Transverse colon (tissue), 4 donors: ENCODE measurements at regions not wholly inside any gene's neighbourhood (a gene's known extent, or its start where the extent isn't known, plus 50 kb on each side); places are given as distances from the start of the nearest gene placed in this dataset.
"Not testable (repeated sequence)": the region's sequence is repeated elsewhere in the genome, so short reads cannot be mapped to it uniquely, and the experiment has no call there.

Experiments
- DNase-seq: peaks from one replicate; pipeline ENCODE4 v3.0.0-alpha.2; 2019
- H3K27ac ChIP-seq, 4 donors: fragments of 200-600 bp; sonication (generic); 2 replicates each; pipeline ENCODE4 v1.5.1; 2016 to 2018; ENCODE audit warnings: inconsistent platforms in 4 of 4
- H3K27me3 ChIP-seq: fragments of 200-600 bp; sonication (generic); 2 replicates; pipeline ENCODE4 v1.5.1; 2017; ENCODE audit warnings: inconsistent platforms
- H3K36me3 ChIP-seq, 4 donors: fragments of 200-600 bp; sonication (generic); 2 replicates each; pipeline ENCODE4 v1.5.1; 2017 to 2019; ENCODE audit warnings: inconsistent platforms in 4 of 4
- H3K4me1 ChIP-seq, 4 donors: fragments of 200-600 bp; sonication (generic); 2 replicates each; pipeline ENCODE4 v1.5.1; 2017 to 2020; ENCODE audit warnings: inconsistent platforms in 4 of 4
- H3K4me3 ChIP-seq, 4 donors: fragments of 200-600 bp; sonication (generic); 1 replicate in 1 of 4; 2 replicates in 3 of 4; pipeline versions ENCODE4 v1.5.1 to v1.6.1; 2017 to 2019; ENCODE audit warnings: inconsistent platforms in 4 of 4
- H3K9me3 ChIP-seq, 2 donors: fragments of 200-600 bp; sonication (generic); 2 replicates each; pipeline ENCODE4 v1.5.1; 2017 to 2019; ENCODE audit warnings: inconsistent platforms in 2 of 2
- CTCF ChIP-seq, 5 experiments: fragments of 200-600 bp in 3 of 5; fragments of 450-650 bp in 2 of 5; sonication (generic) in 3 of 5; IDR thresholded peaks; 1 replicate in 2 of 5; 2 replicates in 3 of 5; pipeline ENCODE4 v1.5.1; 2016 to 2017; ENCODE audit warnings: antibody characterized with exemption in 5 of 5, inconsistent platforms in 3 of 5, mild to moderate bottlenecking in 2 of 5, moderate library complexity in 1 of 5
- EP300 ChIP-seq: sonication (generic); formaldehyde crosslinking; IDR thresholded peaks from one replicate; pipeline ENCODE4 v1.6.1; 2017; ENCODE audit warnings: antibody characterized with exemption, low read depth
- POLR2A ChIP-seq: fragments of 450-650 bp; IDR thresholded peaks from one replicate; pipeline ENCODE4 v1.6.1; 2016; ENCODE audit warnings: antibody characterized with exemption, mild to moderate bottlenecking, moderate library complexity
- POLR2AphosphoS5 ChIP-seq, 3 donors: sonication (generic); formaldehyde crosslinking; IDR thresholded peaks; one replicate each; pipeline ENCODE4 v1.6.1; 2016; ENCODE audit warnings: antibody characterized with exemption in 3 of 3
- WGBS, 2 donors: methylation state at CpG; one replicate each; pipeline ENCODE4 v1.1.5; 2018; ENCODE audit warnings: low coverage in 1 of 2; 5-methylcytosine and 5-hydroxymethylcytosine counted together
- in situ Hi-C, 4 donors: fragments of 200-750 bp; cut with MboI; loops; one replicate each; pipeline versions ENCODE4 v1.15.0 to v1.15.1; 2017; ENCODE audit warnings: low sequenced_read_pairs in 3 of 4, low pct_ligation_motif_present in 1 of 4, low pct_unique_long_range_greater_than_20kb in 1 of 4
- intact Hi-C: fragments of 100-400 bp; cut with DNase I; formaldehyde crosslinking; loops from one replicate; pipeline ENCODE4 v1.15.1; 2023; ENCODE audit warnings: low total_unique reads

DNA sequence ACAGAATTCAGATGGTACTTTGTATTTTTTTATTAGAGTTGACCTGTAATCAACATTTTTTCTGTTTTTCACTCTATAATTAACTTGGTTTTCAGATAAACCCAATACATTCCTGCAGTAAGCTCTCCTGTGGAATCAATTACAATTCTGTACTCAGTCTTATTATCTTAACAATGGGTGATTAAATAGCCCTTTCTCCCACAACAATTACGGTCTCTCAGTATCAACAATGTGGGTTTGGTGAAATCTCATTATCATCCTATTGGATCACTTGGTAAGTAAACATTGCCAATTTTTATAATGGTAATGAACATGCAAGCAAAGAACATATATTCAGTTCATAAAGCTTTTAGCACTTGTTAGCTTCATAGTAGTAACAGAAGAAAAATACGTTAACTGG is 438.9 kb upstream of the EPHA7 start:
- Histone ChIP-seq H3K4me3 (no peak overlapping the region), H3K36me3 (no peaks in the 10 kb centered on the region), H3K27me3 (no peaks in the 10 kb centered on the region), H3K27ac (no peak overlapping the region), H3K9me3 (no peaks in the 10 kb centered on the region), H3K4me1 (no peaks in the 10 kb centered on the region)
- DNase-seq, result no peak
- intact Hi-C loops (no loop called here), in situ Hi-C loops (no loop called here)
- 92 to 94% methylated on average over 2 of the region's 2 CpGs for WGBS, 2 donors
- no peak for TF ChIP-seq EP300
- no peak for TF ChIP-seq POLR2A
- no peak for TF ChIP-seq CTCF (IDR thresholded peaks at IDR 0.05)
- no peak for TF ChIP-seq POLR2AphosphoS5 (IDR thresholded peaks at IDR 0.05)

GRCh38 chr6:93849857-93850256 is 430.5 kb upstream of the EPHA7 start:
- WGBS, 2 donors, result 57 to 65% methylated on average over 2 to 4 of the region's 4 CpGs
- H3K4me1 ChIP-seq, result no peaks in the 10 kb centered on the region
- no peaks in the 10 kb centered on the region for H3K36me3 ChIP-seq
- TF ChIP-seq POLR2A, result no peak
- TF ChIP-seq POLR2AphosphoS5 (IDR thresholded peaks at IDR 0.05), result no peak
- TF ChIP-seq CTCF (IDR thresholded peaks at IDR 0.05), result no peak
- no peak for TF ChIP-seq EP300
- H3K27ac ChIP-seq, result no peak overlapping the region
- H3K27me3 ChIP-seq, result no peaks in the 10 kb centered on the region
- no peaks in the 10 kb centered on the region for H3K9me3 ChIP-seq
- no peak overlapping the region for H3K4me3 ChIP-seq
- DNase-seq, result no peak
- intact Hi-C loops, result no loop called here
- in situ Hi-C loops, result no loop called here

DNA sequence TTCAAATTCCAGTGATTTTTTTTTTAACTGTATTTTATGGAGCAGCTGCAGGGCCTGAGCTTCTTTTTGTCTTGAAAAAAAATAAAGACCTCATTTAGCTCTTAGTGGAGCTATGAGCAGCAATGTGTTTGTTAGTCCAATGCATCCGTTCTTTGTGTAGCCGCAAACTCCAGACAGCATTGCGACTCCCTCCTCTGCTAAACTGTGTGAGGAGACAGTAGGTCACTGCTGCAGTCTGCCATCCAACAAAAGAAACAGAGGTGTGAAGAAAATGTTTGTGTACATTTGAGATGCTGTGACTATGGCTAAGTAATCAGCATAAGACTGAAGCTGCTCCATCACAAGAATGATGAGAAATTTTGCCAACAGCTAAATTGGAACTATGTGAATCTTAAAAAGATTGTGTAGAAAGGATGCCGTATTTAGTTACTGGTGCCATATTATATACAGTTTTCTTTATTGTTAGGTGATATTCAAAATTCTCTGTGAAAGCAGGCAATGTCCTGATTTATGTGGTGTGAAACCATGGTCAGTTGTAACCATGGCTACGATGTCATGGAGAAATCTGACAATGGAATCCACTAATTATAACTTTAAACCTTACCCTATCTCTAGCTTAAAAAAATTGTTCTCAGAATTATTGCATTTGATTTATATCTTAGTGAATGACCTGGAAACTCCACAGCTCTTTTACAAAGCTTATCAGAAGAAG is 428.8 kb upstream of the EPHA7 start:
- 93 to 94% methylated on average over 5 of the region's 5 CpGs for WGBS, 2 donors
- no peak for TF ChIP-seq CTCF (IDR thresholded peaks at IDR 0.05)
- TF ChIP-seq EP300, result no peak
- TF ChIP-seq POLR2AphosphoS5 (IDR thresholded peaks at IDR 0.05), result no peak
- TF ChIP-seq POLR2A, result no peak
- intact Hi-C loops, result no loop called here

DNA sequence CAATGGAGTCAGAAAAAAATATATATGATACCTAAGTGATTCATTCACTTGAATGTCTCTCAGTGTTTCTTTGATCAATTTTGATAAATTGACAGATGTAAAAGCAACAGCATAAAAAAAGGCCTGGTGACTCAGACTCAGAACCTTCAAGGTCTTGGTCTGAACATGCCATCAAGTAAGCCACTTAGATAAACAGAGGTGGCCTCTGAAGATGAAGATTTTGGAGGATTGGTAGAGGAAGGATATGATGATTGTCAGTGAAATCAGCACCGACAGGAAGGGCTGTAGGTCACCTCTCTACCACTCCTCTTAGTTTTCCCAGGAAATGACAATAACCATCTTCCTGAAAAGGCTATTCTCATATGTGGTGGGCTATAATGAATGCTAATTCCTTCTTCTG is 422.8 kb upstream of the EPHA7 start:
- DNase-seq, result no peak
- intact Hi-C loops (loop anchor here (5.0 kb wide), 1 partner anchor 380 kb away; no protein-coding TSS in a partner anchor), in situ Hi-C loops (no loop called here)
- Histone ChIP-seq H3K27ac (no peak overlapping the region), H3K9me3 (no peaks in the 10 kb centered on the region), H3K4me1 (no peaks in the 10 kb centered on the region), H3K27me3 (no peaks in the 10 kb centered on the region), H3K4me3 (no peak overlapping the region), H3K36me3 (no peaks in the 10 kb centered on the region)
- TF ChIP-seq POLR2A, result no peak
- TF ChIP-seq EP300, result no peak
- no peak for TF ChIP-seq CTCF (IDR thresholded peaks at IDR 0.05)
- no peak for TF ChIP-seq POLR2AphosphoS5 (IDR thresholded peaks at IDR 0.05)
- 63% methylated on average over 1 of the region's 1 CpG; no CpG with 5 or more reads in 1 of the 2 donors for WGBS, 2 donors

More for the DNA sequence above, 428.8 kb upstream of the EPHA7 start:
- in situ Hi-C loops, result no loop called here
- no peak for DNase-seq
- H3K4me1 ChIP-seq, result no peaks in the 10 kb centered on the region
- H3K27ac ChIP-seq, result no peak overlapping the region
- H3K27me3 ChIP-seq, result no peaks in the 10 kb centered on the region
- H3K36me3 ChIP-seq, result no peaks in the 10 kb centered on the region
- no peak overlapping the region for H3K4me3 ChIP-seq
- no peaks in the 10 kb centered on the region for H3K9me3 ChIP-seq

- WGBS, 2 donors, result 83 to 98% methylated on average over 6 to 8 of the region's 8 CpGs
- H3K9me3 ChIP-seq, H3K4me1 ChIP-seq, H3K27me3 ChIP-seq, in situ Hi-C loops, H3K4me3 ChIP-seq, DNase-seq, intact Hi-C loops, H3K27ac ChIP-seq, H3K36me3 ChIP-seq: not testable (repeated sequence)
Measured at GRCh38 chr6:93835451-93836145, 416.2 kb upstream of the EPHA7 start.

DNA sequence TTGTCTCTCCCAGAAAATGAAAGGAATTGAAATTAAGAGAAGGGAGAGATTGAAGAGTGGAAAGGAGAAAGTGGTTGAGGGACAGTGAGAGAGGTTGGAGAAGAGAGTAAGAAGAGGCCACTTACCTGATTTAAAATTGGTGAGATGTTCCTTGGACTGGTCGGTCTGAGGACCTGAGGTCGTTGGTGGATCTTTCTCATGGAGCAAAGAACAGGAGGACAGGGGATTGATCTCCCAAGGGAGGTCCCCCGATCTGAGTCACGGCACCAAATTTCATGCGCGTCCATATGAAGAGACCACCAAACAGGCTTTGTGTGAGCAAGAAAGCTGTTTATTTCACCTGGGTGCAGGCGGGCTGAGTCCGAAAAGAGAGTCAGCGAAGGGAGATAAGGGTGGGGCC is 415.7 kb upstream of the EPHA7 start:
- H3K27ac ChIP-seq, intact Hi-C loops, H3K9me3 ChIP-seq, H3K27me3 ChIP-seq, H3K4me3 ChIP-seq, DNase-seq, in situ Hi-C loops, H3K36me3 ChIP-seq, H3K4me1 ChIP-seq: not testable (repeated sequence)
- WGBS, 2 donors, result 80% methylated on average over 9 of the region's 9 CpGs; no CpG with 5 or more reads in 1 of the 2 donors
